NB4 (cell line): ENCODE measurements at regions not wholly inside any gene's neighbourhood (a gene's known extent, or its start where the extent isn't known, plus 50 kb on each side); places are given as distances from the start of the nearest gene placed in this dataset.

ENCODE experiments used
- DNase-seq: peaks from one replicate; pipeline ENCODE4 v3.0.0; 2010; ENCODE audit warnings: low read depth
- H3K4me3 ChIP-seq: one replicate; pipeline ENCODE4 v1.5.1; 2011; ENCODE audit warnings: mild to moderate bottlenecking, low read depth, low read length, moderate library complexity
- CTCF ChIP-seq: IDR thresholded peaks from one replicate; pipeline ENCODE4 v1.5.1; 2012; ENCODE audit warnings: low read depth, low read length
- MYC ChIP-seq: IDR thresholded peaks from 2 replicates; pipeline ENCODE4 v1.6.1; 2011; ENCODE audit warnings: low read depth, low read length
- POLR2A ChIP-seq: IDR thresholded peaks from 2 replicates; pipeline ENCODE4 v1.6.1; 2011; ENCODE audit warnings: mild to moderate bottlenecking; ENCODE audit not compliant: insufficient read length; ENCODE audit errors: extremely low read depth
- TF ChIP-seq, protein P1 (sequence below): IDR thresholded peaks from 2 replicates; pipeline ENCODE4 v1.6.1; 2011; ENCODE audit warnings: low read depth, low read length

DNA sequence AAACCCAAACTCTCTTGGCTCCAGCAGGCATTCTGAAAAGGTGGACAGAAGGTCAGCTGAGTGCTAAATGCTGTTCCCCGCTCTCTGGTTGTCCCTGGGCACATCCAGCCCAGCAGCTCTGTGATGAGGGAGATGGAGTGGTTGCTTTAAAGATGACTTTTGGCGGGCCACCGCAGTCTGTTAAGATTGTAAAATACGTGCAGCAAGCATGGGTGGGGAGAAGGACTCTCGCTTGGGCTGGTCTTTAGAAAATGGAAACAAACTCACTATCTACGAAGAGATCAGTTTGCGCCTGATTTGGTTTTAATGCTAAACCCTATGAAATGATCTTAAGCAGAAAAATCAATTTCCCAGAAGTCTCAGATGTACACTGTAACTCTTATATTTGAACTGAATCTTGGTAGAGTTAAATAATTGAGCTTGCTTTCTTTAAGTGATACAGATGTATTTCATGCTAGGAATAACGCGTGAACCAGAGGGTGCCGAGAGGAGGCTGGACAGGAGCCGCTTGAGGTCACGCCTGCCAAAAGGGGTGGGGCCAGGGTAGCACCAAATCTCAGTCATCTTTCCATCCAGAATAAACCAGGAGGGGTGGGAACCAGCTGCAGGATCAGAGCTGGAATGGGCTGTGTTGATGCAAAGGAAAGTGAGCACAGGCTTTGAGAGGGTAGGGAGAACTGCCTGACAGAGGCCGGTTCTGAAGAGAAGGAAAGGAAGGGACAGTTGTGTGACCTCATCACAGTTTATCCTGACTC is 170.2 kb upstream of the MKI67 start:
- no peak overlapping the region for H3K4me3 ChIP-seq
- DNase-seq = no peak
- no peak for TF ChIP-seq MYC
- TF ChIP-seq CTCF = no peak
- TF ChIP-seq POLR2A = no peak
- TF ChIP-seq, protein P1, sequence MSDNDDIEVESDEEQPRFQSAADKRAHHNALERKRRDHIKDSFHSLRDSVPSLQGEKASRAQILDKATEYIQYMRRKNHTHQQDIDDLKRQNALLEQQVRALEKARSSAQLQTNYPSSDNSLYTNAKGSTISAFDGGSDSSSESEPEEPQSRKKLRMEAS = no peak

- no peak for DNase-seq
- TF ChIP-seq CTCF (no peak), POLR2A (no peak), MYC (no peak)
- TF ChIP-seq, protein P1 = no peak
- H3K4me3 ChIP-seq = no peak overlapping the region
These were observed 171.6 kb upstream of the MKI67 start for GRCh38 chr10:128297709-128298378.

DNA sequence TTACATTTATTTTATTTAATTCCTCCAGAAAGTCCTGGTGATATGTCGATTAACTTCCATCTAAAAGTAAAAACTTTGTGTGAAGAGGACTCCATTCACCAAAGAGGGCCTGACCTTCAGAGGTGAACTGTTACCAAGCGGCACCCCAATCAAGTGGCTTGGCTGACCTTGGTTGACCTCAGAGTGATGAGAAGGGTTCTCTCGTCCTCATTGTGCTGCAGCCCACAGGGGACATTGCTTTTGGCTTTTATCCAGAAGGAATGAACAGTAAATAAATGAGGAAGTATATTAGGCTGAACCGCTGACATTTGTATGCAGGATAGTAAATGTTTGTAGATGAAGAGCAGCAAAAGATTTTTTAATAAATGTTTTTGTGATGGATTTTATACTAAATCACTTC is 172.4 kb upstream of the MKI67 start:
- H3K4me3 ChIP-seq = no peak overlapping the region
- TF ChIP-seq MYC (no peak), POLR2A (no peak), CTCF (no peak)
- TF ChIP-seq, protein P1 = no peak
- DNase-seq = no peak

DNA sequence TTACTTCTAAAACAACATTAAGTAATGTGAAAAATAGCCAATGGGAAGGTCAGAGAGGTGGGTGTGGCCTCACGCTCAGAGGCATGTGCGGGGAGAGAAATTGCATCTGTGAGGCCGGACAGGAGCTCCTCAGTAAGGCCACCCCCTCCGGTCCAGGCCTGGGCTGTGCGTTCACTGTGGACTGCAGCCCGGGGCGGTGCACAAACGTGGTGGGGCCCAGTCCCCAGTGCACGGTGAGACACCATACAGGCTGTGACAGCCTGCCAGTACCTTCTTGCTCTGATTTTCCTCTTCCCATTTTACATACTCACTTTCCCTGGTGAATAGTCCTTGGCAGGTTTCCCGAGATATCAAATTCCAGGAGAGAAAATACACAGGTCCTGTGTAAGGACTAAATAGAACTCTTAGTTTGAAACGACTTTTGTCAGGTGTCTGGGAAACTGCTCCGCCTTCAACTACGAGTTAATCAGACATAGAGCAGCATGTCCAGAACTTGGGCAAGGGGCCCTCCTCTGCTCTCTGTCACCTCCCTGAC is 174.1 kb upstream of the MKI67 start:
- TF ChIP-seq CTCF (no peak), MYC (no peak), POLR2A (no peak)
- TF ChIP-seq, protein P1 = no peak
- no peak for DNase-seq
- H3K4me3 ChIP-seq = no peak overlapping the region

DNA sequence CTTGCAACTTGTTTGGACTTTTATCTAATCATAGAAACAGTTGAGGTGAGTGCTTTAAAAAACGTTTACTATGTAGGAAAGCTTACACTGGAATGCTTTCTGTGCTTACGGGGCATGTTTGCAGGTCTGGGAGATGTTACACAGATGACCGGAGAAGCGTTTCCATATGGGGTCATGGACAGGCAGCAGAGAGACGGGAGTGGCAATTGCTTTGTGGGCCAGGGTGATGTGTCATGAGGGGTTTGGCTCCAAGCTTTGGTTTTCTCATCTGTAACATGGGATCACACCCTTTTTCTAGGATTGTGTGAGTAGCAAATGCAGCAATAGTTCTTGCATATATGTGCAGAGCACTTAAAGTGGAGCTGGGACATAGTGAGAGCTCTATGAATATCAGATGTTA is 174.8 kb upstream of the MKI67 start:
- DNase-seq = no peak
- TF ChIP-seq, protein P1 = no peak
- TF ChIP-seq CTCF = no peak
- no peak for TF ChIP-seq MYC
- TF ChIP-seq POLR2A = no peak

More for the DNA sequence above, 174.8 kb upstream of the MKI67 start:
- no peak overlapping the region for H3K4me3 ChIP-seq
